Ammon's horn (tissue), 1 donor: ENCODE measurements at regions not wholly inside any gene's neighbourhood (a gene's known extent, or its start where the extent isn't known, plus 50 kb on each side); places are given as distances from the start of the nearest gene placed in this dataset.
A peak's percentile ranks its signal among the peaks of the same experiment; 100 is the strongest.

ENCODE experiments used
- DNase-seq: peaks from one replicate; pipeline ENCODE4 v3.0.0-alpha.2; 2016; ENCODE audit warnings: low spot score

DNA sequence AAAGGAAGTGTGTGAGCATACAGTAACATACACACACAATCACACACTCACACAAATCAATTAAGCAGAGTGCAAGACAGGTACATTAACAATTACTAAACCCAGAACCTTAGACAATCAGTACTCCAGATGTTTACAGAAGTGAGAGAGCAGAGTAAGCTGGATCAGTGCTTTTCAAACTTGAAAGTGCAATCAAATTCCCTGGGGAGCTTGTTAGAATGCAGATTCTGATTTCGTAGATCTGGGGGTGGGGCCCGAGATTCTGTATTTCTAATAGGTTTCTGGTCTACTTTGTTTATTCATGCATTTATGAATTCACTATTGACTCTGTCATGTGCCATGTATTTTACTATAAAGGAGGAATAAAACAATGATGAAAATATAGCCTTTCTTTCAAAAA lies 179.6 kb upstream of the PHYHIPL start:
- DNase-seq = no peak

DNA sequence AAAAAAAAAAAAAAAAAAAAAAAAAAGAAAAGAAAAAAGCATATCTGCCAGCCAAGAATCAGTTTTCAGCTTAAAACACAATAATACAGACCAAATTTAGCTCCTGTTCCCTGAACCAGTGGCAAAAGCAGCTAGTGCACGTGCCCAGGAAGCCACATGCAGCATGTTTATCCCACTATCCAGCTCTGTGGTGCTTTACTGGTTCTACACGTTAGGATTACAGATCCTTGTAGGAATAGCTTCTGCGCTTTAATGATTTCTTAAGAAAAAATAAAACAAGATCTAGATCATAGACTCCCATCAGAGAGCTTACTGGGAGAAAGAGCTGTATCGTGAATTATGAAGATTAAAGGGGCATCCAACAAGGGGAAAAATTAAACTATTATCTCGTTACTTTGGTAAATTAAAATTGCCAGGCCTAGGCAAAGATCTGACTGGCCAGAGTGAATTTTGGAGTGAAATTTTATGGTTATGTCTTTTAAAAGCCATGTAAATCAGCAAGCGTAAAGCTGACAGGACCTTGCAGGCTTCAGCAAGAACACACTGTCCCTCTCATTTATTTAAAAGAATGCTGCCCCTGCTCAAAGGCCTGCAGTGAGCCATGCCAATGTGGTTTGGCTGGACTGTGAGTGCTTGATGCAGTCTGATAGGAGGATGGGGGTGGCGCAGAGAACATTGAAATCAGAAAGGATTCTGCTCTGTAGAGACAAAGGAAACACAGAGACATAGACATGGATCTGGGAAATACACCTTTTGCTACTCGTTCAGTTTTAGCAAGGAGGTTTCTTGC lies 177.3 kb upstream of the PHYHIPL start:
- peak; percentile 97 for DNase-seq

DNA sequence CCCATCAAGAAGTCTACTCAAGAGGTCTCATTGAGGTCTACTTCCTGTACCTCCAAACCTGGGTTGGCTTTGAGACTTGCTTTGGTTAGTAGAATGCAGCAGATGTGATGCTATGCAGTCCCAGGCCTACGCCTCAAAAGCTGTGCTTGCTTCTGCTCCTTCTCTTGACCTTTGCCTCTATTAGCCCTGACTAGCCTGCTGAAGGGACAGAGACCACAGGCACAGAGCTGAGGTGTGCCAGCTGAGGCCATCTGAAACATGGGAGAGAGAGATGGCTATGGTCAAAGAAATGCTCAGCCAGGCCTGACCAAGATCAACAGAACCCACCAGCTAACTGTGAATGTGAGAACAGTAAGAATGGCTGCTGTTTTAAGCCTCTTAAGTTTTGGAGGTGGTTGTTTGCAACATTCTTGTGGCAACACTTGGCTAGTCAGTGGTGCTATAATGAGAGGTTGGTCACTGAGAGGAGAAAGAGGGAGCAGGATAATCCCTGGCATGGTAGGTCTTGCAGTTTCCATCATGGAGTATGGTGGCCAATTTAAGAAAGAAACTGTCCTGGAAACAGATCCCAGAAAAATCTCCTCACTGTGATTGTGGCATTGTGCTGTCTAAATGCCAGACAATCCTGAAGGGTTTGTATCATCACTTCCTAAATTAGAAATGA lies 176.1 kb upstream of the PHYHIPL start:
- DNase-seq = no peak

DNA sequence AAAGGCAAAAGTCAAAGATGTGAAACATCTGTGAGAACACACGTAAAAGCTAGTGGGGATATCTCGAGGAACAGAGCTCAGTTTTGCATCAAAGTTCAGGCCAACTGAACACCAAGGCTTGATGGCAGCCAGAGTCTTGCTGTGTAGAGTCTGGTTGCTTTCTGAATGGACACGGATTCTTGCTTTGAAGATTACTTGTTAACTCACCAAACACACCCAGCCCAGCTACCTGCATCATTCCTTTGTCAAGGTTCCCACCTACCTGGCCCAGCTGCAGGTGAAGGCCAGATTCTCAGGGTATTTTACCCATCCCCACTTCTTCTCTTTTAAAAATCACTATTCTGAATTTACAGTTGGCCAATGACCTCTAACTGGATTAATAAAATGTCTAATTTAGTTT lies 174.4 kb upstream of the PHYHIPL start:
- no peak for DNase-seq

DNA sequence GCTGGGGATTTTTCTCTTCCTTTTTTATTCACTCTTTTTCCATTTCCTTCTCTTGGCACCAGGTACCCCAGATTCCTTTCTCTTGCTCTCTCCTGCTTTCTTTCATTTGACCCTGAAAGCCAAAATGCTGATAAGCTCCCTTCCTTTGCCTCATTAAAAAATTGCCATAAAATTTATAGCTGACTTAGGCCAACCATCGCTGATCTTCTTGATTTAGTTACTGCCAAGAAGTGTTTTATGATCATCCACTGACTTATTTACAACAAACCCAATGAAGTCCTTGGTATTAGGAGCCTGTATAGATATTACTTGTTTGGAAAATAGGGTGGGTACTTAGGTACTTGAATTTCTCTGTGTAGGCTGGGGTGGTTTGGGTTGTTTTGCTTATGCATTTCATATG lies 173.2 kb upstream of the PHYHIPL start:
- DNase-seq = no peak

DNA sequence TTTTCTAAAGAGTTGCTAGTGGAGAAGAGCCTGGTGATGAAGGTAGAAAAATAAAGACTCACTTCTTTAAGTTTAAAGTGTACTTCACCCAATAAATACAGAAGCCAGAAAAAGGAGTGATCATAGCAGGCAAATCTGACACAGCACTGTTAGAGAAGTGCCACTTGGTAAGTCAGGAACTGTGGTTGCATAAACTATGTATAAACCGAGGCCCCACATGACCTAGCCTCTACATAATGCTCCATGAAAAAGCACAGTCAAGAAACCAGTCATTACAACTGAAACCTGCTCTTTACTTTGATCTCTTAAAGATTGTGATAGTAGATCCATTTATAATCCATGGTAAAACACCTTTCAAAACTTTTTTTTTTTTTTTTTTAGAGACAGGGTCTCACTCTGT lies 172.1 kb upstream of the PHYHIPL start:
- no peak for DNase-seq

DNA sequence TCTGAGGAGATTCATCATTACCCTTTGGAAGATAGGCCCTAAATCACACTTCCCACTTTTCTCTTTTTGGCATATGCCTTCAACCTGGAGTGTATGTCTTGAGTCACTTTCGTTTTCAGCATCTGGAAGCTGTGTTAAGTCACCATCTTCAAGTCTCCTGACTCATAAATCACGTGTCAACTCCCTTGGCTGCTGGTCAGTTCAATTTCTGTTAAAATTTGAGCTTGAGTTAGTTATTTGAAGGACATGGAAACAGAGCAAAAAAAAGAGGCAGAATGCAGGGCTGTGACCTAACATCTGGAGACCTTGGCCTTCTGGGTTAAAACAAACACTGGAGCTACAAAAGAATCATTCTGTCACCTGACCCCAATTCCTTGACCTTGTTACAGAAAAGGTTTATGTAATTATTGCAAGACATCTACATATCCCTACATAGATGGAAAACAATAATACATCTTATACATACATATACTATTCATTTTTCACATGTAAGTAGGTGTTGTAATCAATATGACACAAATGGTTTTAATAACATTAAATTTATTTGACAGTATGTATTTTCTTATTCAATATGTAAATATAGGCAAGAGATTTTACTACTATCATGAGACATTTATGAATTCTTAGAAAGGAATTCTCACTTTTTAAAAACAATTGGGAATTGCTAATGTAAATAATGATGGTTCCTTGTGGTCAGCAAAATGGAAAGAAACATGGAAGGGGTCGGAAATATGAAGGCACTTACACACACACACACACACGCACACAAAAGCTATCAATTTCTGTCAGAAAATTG lies 169.7 kb upstream of the PHYHIPL start:
- no peak for DNase-seq

DNA sequence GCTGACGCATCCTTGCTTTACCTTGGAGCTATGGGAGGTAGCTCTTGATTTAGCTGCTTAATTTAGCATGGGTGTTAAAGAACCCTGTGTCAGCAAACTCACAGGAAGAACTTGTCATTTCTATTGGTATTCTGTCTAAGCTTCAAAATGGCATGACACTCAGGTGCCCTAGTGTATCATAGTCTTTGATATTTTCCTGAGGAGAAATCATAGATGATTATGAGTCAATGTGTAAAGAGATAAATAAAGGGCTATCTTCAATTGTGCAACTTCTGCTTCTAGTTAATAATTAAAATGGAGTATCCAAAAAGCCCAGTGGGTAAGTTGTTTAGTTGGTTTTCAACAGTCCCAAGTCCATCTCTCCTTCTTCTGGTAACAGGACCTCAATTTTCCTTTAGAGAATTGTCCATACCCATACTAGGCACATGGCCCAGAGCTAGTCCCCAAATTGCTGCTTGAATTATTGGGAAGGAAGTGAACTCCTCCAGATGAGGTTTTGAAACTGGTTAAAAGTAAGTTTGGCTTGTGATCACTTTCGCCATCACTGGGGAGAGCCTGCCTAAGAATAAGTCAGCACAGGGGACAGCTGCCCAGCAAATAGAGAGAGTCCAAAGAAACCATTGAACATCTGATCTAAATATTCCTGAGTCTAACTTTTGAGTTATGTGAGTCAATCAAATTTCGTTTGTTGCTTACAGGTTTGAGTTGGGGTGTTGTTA lies 169.0 kb upstream of the PHYHIPL start:
- DNase-seq = no peak

DNA sequence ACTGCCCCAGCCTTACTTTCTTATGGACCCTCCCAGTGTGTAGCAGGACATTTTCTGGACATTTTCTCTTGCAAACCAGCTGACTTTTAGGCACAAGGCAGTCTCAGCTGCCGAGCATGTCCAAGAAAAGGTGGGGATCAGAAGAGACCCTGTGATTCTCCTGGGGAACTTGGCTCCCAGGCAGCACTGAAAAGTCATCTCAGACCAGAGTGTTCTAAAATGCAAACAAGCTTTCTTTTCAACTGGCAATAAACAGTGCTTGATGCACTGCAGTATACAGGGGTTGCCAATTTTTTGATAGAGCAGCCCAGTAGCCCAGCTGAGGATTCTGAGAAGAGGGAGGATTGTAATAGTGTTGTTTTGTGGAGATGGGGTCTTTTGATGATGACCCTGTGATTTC lies 168.0 kb upstream of the PHYHIPL start:
- DNase-seq = peak; percentile 71

DNA sequence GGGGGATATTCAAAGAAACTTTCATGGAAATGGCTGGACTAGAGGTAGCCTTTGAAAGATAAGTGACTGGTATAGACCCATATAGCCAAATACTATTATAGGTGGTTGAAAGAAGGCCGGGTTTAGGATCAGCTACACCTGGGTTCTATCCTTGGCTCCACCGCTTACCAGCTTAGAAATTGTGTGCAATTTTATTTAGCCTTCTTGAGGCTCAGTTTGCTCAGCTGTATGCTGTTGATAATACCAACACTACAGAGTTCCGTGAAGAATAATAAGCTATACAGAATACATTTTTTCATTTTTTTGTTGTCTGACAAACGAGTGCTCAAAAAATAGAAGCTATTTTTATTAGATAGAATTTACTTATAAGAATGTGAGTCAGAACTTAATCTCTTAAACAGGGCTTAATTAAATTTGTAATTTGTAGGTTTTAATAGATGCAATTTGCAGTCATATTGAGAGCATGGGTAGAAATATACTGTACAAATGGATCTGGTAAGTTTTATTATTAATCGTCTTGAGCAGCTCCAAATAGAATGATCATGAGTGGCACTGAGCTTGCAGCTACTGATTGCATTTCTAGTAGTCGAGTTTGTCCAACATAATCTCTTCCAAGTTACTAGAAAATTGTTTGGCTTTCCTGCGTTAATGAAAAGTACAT lies 164.3 kb upstream of the PHYHIPL start:
- no peak for DNase-seq

DNA sequence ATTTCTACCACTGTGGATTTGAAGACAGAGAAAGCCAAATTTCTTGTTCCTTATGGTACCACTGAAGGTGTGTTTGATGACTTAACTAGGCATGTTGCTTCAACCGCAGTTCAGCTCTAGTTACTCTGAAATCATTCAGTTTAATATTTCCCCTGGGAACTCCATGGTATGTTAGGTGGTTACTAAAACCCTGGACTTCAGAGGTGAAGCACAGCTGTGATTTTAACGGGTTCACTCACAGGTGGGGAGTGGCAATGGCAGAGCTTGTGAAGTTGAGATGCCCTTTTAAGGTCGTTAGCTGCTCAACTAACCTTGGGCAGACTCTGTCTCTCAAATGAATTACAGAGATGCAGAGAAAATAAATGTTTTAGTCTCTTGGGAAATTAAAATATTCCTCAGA lies 163.6 kb upstream of the PHYHIPL start:
- DNase-seq = no peak

DNA sequence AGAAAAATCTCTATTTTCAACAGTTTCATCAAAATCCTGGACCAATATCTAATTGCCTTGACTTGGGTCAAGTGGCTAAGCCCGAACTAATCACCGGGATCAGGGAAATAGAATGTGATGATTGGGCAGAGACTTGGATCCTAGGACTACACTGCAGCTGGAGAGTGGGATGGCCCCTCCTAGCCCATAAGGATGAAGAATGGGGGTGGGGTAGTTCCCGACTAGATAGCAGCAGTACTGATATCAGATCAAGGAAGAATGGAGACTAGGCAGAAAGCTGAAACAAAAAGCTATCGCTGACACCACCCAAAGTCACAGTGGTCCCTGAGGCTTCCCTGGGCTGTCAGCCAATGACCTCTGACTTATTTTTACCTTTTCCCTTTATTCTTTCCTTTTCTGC lies 160.4 kb upstream of the PHYHIPL start:
- peak; percentile 51 for DNase-seq

DNA sequence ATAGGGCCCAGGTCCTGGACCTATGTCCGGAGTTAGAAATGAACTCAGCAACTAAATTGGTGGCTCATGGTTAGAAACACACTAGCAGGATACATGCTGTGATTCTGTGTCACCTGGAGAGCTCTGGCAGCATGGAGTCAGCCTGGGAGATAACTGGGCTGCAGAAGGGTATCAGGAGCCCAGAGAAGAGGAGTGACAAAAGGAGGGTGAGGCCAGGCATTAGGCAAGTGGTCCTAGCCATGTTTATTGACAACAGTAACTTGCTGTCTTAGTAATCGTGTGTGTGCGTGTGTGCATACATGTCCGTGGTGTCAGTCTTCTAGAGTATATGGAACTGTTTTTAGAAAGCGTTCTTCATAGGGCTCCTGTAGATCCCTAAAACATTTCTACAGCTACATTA lies 157.5 kb upstream of the PHYHIPL start:
- DNase-seq = no peak

DNA sequence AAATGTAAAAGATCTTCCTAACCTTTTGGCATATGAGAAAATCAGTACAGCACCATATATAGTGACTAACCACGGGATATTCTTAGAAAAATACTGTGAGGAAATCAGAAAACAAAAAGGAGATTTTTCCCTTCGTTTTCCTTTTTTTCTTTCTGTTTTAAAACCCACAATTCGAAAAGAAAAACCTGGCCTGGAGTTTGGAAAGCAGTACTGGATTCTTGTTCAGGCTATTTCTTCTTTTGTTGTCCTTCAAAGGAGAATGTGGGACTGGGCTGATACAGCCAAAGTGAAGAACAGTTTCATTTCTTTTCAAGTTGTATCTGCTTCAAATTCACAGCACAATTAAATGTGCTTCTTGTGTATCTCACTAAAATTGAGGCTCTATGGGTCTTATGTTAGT lies 156.8 kb upstream of the PHYHIPL start:
- DNase-seq = no peak

DNA sequence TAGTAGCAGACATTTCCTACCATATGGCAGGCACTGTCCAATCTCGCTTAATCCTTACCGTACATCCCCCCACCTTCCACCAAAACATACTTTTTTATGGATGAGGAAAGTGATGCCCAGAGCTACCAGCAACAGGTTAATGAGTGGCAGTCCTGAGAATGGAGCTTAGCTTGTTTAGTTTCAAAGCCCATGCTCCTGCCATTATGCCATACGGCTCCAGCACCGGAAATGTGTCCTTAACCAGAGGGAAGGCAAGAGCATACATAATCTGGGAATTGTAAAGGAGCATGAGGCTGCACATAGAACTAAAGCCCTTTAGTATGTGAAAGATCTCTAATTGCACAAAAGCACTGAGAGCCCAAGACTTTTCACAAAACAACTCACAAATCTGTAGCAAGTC lies 155.9 kb upstream of the PHYHIPL start:
- DNase-seq = no peak

DNA sequence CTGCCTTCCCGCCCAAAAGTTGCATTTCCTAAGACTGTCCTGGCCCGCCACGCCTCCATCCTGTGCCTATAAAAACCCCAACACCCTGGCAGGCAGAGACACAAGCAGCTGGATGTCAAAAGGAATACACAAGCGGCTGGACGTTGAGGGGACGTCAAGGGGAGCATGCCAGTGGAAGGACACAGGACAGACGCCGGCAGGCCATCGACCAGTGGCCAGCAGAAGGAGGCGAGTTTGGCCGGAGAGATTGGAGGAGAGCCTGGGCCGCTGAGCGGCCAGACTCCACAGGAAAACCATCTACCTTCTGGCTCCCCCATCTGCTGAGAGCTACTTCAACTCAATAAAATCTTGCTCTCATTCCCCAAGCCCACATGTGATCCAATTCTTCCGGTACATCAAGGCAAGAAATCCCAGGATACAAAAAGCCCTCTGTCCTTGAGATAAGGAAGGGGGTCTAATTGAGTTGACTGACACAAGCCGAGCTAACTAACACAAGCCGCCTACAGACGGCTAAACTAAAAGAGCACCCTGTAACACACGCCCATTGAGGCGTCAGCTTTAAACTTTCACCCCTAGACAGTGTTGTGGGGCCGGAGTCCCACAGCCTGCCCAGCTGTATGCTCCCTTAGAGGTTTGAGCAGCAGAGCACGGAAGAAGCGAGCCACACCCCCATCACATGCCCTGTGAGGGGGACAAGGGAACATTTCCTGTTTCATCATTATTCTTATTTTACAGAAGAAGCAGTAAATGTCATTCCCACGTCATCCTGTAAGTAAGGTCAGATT lies 150.3 kb upstream of the PHYHIPL start:
- DNase-seq = no peak

DNA sequence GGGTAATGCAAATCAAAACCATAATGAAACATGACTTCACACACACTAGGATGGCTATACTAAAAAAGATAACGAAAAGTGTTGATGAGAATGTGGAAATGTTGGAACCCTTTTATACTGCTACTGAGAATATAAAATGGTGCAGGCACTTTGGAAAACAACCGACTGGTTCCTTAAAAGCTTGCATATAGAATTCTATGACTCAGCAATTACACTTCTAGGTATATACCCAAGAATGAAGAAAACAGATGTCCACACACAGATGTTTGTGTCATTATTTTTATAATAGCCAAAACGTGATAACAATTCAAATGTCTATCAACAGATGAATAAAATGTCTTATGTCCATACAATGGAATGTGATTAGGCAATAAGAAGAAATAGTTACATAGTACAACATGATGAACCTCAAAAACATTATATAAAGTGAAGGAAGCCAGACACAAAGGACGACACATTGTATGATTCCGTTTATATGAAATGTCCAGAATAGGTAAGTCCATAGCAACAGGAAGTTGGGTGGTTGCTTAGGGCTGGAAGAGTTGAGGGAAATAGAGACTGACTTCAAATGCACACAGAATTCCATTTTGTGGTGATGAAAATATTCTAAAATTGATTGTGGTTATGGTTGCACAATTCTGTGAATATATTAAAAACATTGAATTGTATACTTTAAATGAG lies 148.3 kb upstream of the PHYHIPL start:
- no peak for DNase-seq

DNA sequence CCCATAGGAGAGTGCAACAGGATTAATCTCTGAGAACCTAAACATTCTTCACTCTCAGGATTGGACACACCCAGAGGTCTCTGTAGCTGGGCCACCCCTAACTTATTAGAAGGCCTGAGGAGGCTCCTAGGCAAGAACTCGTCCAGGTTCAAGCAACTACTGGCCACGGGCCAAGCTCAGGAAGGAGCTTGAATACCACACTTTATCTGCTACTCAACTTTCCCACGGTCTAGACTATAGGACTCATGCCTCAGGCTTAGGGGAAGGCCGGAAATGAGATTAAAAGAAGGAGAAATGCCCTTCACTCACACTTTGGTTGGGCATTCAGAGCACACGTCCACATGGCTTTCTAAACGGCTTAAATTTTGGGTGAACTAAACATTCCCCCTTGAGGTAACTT lies 142.8 kb upstream of the PHYHIPL start:
- no peak for DNase-seq

DNA sequence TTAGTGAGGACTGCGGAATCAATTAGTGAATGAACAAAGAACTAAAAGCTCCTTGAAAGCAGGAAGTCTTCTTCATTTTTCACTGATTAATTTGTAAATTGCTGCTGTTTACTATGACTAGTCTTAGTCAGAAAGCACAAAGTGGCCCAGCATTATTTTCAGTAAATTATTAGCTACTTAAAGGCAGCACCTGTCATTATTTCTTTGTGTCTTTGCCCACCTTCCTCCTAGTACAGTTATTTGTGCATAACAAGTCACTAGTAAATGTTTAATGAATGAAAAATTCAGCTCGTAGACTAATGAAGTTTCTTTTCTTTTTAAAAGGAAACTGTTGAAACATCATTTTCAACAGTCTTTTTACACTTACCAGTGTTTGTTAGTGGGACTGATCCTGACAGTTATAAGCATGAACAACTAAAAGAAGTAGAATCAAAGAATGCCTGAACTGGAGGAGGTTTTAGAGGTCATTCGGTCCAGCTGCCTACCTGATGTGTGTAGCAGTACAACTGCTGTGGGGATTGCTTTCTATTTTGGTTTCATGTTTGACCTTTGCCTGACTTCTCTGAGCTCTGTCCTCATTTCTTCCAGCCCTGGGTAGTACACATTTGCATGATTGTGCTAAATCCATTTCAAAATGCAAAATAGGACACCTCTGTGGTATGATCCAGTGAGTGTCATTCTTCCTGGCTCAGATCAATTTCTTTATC lies 140.0 kb upstream of the PHYHIPL start:
- no peak for DNase-seq

DNA sequence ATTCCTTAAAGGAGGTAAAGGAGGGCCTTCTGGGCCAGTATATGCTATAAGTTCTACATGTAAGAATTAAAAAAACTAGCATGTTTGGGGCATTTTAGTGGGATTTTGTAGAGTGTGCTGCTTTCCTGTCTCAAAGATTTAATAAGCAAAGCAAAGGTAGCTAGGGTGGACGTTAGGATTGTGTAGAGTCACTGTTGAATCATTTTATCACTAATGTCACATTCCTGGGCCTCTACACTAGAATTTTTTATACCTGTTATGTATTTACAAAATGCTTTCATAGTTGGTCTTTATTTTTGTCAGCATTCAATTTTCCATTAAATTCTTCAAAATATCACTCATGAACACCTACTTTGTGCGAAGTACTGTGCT lies 139.4 kb upstream of the PHYHIPL start:
- no peak for DNase-seq
